Esophagus squamous epithelium (tissue), 5 donors: ENCODE measurements at regions not wholly inside any gene's neighbourhood (a gene's known extent, or its start where the extent isn't known, plus 50 kb on each side); places are given as distances from the start of the nearest gene placed in this dataset.

Experiments
- DNase-seq: peaks from one replicate; lab custom pipeline; 2025; lab: John Stamatoyannopoulos, UW
- H3K27ac ChIP-seq, 4 donors: fragments of 200-600 bp; sonication (generic); one replicate each; pipeline ENCODE4 v1.5.1; 2016 to 2019; ENCODE audit warnings: mild to moderate bottlenecking in 1 of 4
- H3K27me3 ChIP-seq, 4 donors: fragments of 200-600 bp; sonication (generic); 1 replicate in 3 of 4; 2 replicates in 1 of 4; pipeline versions ENCODE4 v1.5.1 to v1.6.0; 2017 to 2021; ENCODE audit warnings: antibody characterized with exemption in 1 of 4
- H3K36me3 ChIP-seq, 3 donors: fragments of 200-600 bp; sonication (generic); one replicate each; pipeline ENCODE4 v1.5.1; 2016 to 2019
- H3K4me1 ChIP-seq, 3 donors: fragments of 200-600 bp; sonication (generic); one replicate each; pipeline ENCODE4 v1.5.1; 2017 to 2019
- H3K4me3 ChIP-seq, 4 donors: fragments of 200-600 bp; sonication (generic); 1 replicate in 3 of 4; 2 replicates in 1 of 4; pipeline ENCODE4 v1.5.1; 2016 to 2019; ENCODE audit warnings: mild to moderate bottlenecking in 2 of 4, moderate library complexity in 1 of 4
- H3K9me3 ChIP-seq, 3 donors: fragments of 200-600 bp; sonication (generic); one replicate each; pipeline ENCODE4 v1.5.1; 2016 to 2019
- POLR2A ChIP-seq, 4 donors: fragments of 450-650 bp; IDR thresholded peaks; one replicate each; pipeline ENCODE4 v1.6.1; 2017; ENCODE audit warnings: antibody characterized with exemption in 4 of 4, mild to moderate bottlenecking in 4 of 4, moderate library complexity in 3 of 4
- WGBS, 2 donors: methylation state at CpG; one replicate each; pipeline ENCODE4 v1.1.5; 2018; 5-methylcytosine and 5-hydroxymethylcytosine counted together
- intact Hi-C: fragments of 100-400 bp; cut with DNase I; formaldehyde crosslinking; loops from one replicate; pipeline ENCODE4 v1.15.0; 2022
- TF ChIP-seq, protein P1 (sequence below), 6 experiments: fragments of 450-650 bp in 4 of 6; fragments of 200-600 bp in 2 of 6; sonication (generic) in 2 of 6; IDR thresholded peaks; one replicate each; pipeline ENCODE4 v1.5.1; 2016 to 2019; ENCODE audit warnings: antibody characterized with exemption in 6 of 6, mild to moderate bottlenecking in 4 of 6, moderate library complexity in 4 of 6
- donor health status: DM: yes; HTN: yes; CAD: no.

DNA sequence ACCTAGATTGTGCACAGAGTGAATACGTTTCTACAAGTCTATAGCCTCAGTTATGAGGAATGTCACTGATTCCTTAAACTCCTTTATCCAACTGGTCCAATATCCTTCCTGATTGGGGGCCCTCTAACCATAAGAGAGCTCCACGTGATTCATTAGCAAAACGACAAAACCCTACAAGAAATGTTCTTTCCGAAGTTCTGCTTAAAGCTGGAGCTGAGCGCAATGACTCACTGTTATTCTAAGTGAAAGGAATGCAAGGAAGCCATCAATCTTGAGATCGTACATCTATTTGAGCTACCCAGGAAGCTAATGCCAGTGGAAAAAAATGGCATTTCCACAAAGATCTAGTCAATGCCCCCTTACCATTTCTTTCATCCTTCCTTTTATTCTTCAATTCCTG, 354.9 kb upstream of the CDH20 start:
- no peaks in the 10 kb centered on the region for H3K4me1 ChIP-seq
- no peak for TF ChIP-seq POLR2A (IDR thresholded peaks at IDR 0.05)
- TF ChIP-seq, protein P1, sequence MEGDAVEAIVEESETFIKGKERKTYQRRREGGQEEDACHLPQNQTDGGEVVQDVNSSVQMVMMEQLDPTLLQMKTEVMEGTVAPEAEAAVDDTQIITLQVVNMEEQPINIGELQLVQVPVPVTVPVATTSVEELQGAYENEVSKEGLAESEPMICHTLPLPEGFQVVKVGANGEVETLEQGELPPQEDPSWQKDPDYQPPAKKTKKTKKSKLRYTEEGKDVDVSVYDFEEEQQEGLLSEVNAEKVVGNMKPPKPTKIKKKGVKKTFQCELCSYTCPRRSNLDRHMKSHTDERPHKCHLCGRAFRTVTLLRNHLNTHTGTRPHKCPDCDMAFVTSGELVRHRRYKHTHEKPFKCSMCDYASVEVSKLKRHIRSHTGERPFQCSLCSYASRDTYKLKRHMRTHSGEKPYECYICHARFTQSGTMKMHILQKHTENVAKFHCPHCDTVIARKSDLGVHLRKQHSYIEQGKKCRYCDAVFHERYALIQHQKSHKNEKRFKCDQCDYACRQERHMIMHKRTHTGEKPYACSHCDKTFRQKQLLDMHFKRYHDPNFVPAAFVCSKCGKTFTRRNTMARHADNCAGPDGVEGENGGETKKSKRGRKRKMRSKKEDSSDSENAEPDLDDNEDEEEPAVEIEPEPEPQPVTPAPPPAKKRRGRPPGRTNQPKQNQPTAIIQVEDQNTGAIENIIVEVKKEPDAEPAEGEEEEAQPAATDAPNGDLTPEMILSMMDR (IDR thresholded peaks at IDR 0.05), result no peak
- intact Hi-C loops, result no loop called here
- no peak overlapping the region for H3K27ac ChIP-seq
- no peak for DNase-seq
- 16 to 19% methylated on average over 6 of the region's 6 CpGs for WGBS, 2 donors
- H3K9me3 ChIP-seq, result no peaks in the 10 kb centered on the region
- H3K36me3 ChIP-seq, result no peaks in the 10 kb centered on the region
- H3K4me3 ChIP-seq, result no peak overlapping the region
- H3K27me3 ChIP-seq, result no peaks in the 10 kb centered on the region

DNA sequence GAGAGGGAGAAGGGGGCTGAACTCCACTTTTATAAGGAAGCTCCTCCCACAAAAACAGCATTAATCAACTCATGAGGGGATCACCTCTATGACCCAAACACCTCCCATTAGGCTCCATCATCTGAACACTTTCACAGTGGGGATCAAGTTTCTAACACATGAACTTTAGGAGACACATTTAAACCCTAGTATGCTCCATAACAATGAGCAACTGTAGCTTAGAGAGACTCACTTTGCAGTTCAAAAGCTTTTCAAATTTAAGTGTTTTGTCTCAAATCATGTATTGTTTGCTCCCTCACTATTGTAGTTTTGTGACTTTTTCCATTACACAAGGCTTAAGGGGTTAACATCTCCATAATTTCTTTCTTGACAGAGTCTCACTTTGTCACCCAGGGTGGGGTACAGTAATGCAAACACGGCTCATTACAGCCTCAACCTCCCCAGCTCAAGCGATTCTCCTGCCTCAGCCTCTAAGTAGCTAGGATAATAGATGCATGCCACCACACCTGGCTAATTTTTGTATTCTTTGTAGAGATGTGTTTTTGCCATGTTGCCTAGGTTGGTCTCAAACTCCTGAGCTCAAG, 352.7 kb upstream of the CDH20 start:
- H3K36me3 ChIP-seq, result no peaks in the 10 kb centered on the region
- no peak overlapping the region for H3K27ac ChIP-seq
- H3K4me1 ChIP-seq, result no peaks in the 10 kb centered on the region
- no peaks in the 10 kb centered on the region for H3K27me3 ChIP-seq
- intact Hi-C loops, result no loop called here
- H3K4me3 ChIP-seq, result no peak overlapping the region
- 85 to 93% methylated on average over 2 of the region's 2 CpGs for WGBS, 2 donors
- no peak for TF ChIP-seq POLR2A (IDR thresholded peaks at IDR 0.05)
- TF ChIP-seq, protein P1 (IDR thresholded peaks at IDR 0.05), result no peak
- no peak for DNase-seq
- H3K9me3 ChIP-seq, result no peaks in the 10 kb centered on the region

DNA sequence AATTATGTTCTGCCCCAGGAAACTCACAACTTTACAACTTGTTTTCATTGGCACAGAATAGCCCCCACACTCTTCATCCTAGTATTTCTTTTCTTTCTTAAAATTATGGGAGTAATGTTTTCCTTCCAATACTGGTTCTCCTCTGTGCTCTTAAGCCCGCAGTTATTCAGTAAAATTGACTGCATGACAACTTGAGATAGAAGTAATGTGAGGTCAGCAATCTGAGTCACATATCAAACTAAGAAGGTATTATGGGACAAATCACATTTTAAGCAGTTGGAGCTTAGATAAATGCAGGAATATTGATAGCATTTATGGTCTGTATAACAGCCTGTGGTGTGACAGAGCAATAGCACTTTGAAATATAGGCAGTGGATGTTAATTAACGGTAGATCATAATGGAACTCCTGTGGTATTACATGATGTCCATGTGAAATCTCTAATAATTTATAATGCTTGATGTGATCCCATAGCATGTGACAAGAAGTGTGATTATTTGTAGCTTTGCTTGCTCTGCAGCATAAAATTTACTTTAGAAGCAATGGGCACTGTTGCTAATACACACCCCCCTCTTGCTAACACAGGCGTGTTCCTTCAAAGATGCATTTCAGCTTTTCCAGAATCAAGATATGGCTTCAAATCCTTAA, 351.4 kb upstream of the CDH20 start:
- Histone ChIP-seq H3K4me3 (no peak overlapping the region), H3K4me1 (no peaks in the 10 kb centered on the region), H3K9me3 (no peaks in the 10 kb centered on the region), H3K27me3 (no peaks in the 10 kb centered on the region), H3K36me3 (no peaks in the 10 kb centered on the region), H3K27ac (no peak overlapping the region)
- no peak for DNase-seq
- WGBS, 2 donors, result 72 to 81% methylated on average over 3 of the region's 3 CpGs
- TF ChIP-seq, protein P1 (IDR thresholded peaks at IDR 0.05), result no peak
- TF ChIP-seq POLR2A (IDR thresholded peaks at IDR 0.05), result no peak
- intact Hi-C loops, result no loop called here

GRCh38 chr18:60982329-60982695, 350.9 kb upstream of the CDH20 start:
- 74 to 94% methylated on average over 2 of the region's 2 CpGs for WGBS, 2 donors
- H3K27me3 ChIP-seq, result no peaks in the 10 kb centered on the region
- H3K27ac ChIP-seq, result no peak overlapping the region
- TF ChIP-seq POLR2A (IDR thresholded peaks at IDR 0.05), result no peak
- TF ChIP-seq, protein P1 (IDR thresholded peaks at IDR 0.05), result no peak
- no peaks in the 10 kb centered on the region for H3K4me1 ChIP-seq
- H3K4me3 ChIP-seq, result no peak overlapping the region
- intact Hi-C loops, result no loop called here
- no peak for DNase-seq
- H3K36me3 ChIP-seq, result no peaks in the 10 kb centered on the region
- no peaks in the 10 kb centered on the region for H3K9me3 ChIP-seq

DNA sequence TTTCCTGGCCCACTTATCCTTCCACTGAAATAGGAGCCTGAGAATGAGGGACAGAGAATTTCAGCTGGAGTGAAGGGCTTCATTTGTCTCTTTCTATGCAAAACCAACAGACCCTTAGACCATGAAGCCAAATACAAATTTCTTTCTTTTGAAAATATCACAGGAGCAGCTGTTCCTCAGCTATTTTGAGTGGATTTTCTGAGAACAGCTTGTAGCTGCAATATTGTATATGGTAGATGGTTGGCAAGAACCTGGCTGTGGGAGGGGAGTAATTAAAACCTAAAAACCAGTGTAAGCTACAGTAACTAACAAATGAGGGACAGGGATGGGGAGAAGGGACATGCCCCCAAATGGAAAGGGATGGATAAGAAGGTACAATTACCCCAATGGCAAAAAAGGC, 350.3 kb upstream of the CDH20 start:
- no peaks in the 10 kb centered on the region for H3K36me3 ChIP-seq
- H3K4me3 ChIP-seq, result no peak overlapping the region
- no peaks in the 10 kb centered on the region for H3K9me3 ChIP-seq
- H3K27ac ChIP-seq, result no peak overlapping the region
- intact Hi-C loops, result no loop called here
- DNase-seq, result no peak
- no peaks in the 10 kb centered on the region for H3K27me3 ChIP-seq
- no peaks in the 10 kb centered on the region for H3K4me1 ChIP-seq
- TF ChIP-seq POLR2A (IDR thresholded peaks at IDR 0.05), result no peak
- TF ChIP-seq, protein P1 (IDR thresholded peaks at IDR 0.05), result no peak
